ENCODE measurements at regions not wholly inside any gene's neighbourhood (a gene's known extent, or its start where the extent isn't known, plus 50 kb on each side); places are given as distances from the start of the nearest gene placed in this dataset.

DNA sequence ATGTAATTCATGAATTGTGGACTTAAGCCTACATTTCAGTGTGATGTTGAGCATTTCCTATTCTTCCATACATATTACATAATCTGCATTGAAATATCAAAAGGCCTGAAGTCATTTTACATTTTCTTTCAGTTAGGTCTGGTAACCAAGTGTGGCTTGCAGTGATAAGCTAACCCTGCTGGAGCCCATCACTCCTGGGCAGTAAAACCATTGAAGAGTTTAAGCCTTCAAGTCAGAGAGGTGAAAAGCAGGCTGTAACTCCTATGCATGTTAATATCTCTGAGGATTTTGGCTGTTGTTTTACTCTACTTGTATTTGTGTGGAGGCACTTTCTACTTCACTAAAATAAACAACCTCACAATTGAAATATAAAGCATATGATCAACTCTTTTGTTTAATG lies 248.8 kb downstream of the SLITRK5 start:
- no peak overlapping the region for H3K4me3 ChIP-seq (ENCODE audit: low read depth, low read length, poor library complexity, severe bottlenecking)
- no peaks in the 10 kb centered on the region for H3K9me3 ChIP-seq (ENCODE audit: low read depth, low read length, poor library complexity, severe bottlenecking)
- ChIA-PET CTCF (no interaction called here), POLR2A (ENCODE audit: low non-redundant PET) (no interaction called here)
- no peak overlapping the region for H3K27ac ChIP-seq (ENCODE audit: low read depth, low read length, poor library complexity, severe bottlenecking)
- DNase-seq (ENCODE audit: low spot score) = no peak
- intact Hi-C loops (cut with micrococcal nuclease; ENCODE audit: unreplicated experiment) = no loop called here
- TF ChIP-seq, protein P1, sequence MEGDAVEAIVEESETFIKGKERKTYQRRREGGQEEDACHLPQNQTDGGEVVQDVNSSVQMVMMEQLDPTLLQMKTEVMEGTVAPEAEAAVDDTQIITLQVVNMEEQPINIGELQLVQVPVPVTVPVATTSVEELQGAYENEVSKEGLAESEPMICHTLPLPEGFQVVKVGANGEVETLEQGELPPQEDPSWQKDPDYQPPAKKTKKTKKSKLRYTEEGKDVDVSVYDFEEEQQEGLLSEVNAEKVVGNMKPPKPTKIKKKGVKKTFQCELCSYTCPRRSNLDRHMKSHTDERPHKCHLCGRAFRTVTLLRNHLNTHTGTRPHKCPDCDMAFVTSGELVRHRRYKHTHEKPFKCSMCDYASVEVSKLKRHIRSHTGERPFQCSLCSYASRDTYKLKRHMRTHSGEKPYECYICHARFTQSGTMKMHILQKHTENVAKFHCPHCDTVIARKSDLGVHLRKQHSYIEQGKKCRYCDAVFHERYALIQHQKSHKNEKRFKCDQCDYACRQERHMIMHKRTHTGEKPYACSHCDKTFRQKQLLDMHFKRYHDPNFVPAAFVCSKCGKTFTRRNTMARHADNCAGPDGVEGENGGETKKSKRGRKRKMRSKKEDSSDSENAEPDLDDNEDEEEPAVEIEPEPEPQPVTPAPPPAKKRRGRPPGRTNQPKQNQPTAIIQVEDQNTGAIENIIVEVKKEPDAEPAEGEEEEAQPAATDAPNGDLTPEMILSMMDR (conservative IDR thresholded peaks at IDR 0.05; ENCODE audit: low read depth, low read length) = no peak
- TF ChIP-seq EZH2 (IDR thresholded peaks at IDR 0.05; ENCODE audit: borderline replicate concordance, low read depth, low read length, poor library complexity, severe bottlenecking) = no peak
- no TSS peak for BruUV-seq (replicated peaks)
- H3K27me3 ChIP-seq (replicated peaks; ENCODE audit: insufficient read depth, low read depth, low read length, poor library complexity) = no peaks in the 10 kb centered on the region
- no peaks in the 10 kb centered on the region for H3K36me3 ChIP-seq (ENCODE audit: insufficient read depth, low read length, poor library complexity, severe bottlenecking)
- no peaks in the 10 kb centered on the region for H3K4me1 ChIP-seq (ENCODE audit: insufficient read depth, low read length, poor library complexity, severe bottlenecking)

DNA sequence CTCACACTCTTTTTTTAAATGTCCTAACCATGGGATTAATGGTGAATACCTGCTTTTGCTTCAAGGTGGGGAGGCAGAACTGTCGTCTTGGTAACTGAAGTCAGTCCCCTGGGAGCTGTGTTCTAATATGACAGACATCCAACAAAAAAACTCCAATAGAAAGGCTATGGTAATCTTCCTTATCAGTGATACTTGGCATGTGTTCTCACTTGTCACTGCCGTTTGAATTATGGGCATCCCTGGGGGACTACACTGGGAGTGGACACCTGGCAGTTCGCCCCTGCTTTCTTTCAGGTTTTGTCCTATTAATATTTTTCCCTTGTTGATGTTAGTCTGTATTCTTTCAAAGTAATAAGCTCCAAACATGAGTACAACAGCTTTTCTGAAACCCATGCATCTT lies 252.6 kb downstream of the SLITRK5 start:
- H3K27ac ChIP-seq (ENCODE audit: low read depth, low read length, poor library complexity, severe bottlenecking) = no peak overlapping the region
- POLR2A ChIA-PET (ENCODE audit: low non-redundant PET) = no interaction called here
- intact Hi-C loops (cut with micrococcal nuclease; ENCODE audit: unreplicated experiment) = no loop called here
- no peaks in the 10 kb centered on the region for H3K9me3 ChIP-seq (ENCODE audit: low read depth, low read length, poor library complexity, severe bottlenecking)
- no peak for DNase-seq (ENCODE audit: low spot score)
- no peak for TF ChIP-seq EZH2 (IDR thresholded peaks at IDR 0.05; ENCODE audit: borderline replicate concordance, low read depth, low read length, poor library complexity, severe bottlenecking)
- TF ChIP-seq, protein P1 (conservative IDR thresholded peaks at IDR 0.05; ENCODE audit: low read depth, low read length) = no peak
- BruUV-seq (replicated peaks) = no TSS peak
- CTCF ChIA-PET = no interaction called here
- H3K27me3 ChIP-seq (replicated peaks; ENCODE audit: insufficient read depth, low read depth, low read length, poor library complexity) = no peaks in the 10 kb centered on the region
- no peaks in the 10 kb centered on the region for H3K36me3 ChIP-seq (ENCODE audit: insufficient read depth, low read length, poor library complexity, severe bottlenecking)
- no peaks in the 10 kb centered on the region for H3K4me1 ChIP-seq (ENCODE audit: insufficient read depth, low read length, poor library complexity, severe bottlenecking)
- H3K4me3 ChIP-seq (ENCODE audit: low read depth, low read length, poor library complexity, severe bottlenecking) = no peak overlapping the region

DNA sequence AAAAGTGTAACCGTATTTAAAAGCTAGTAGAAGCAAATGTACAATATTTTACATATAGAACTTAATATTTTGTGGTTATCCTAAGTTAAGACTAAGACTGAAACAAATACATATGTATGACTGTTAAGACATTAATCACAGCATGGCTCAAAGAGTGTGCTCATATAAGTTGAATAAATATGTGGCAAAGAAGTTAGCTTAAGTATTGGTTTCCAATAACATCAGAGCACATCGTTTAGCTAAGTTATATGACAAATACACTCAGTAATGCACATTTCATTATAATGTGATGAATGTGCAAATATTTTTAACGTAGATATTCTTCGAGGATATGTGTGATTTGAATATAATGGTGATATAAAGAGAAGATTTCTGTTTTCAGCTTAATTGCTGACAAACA lies 253.8 kb downstream of the SLITRK5 start:
- CTCF ChIA-PET = no interaction called here
- Histone ChIP-seq H3K4me1 (ENCODE audit: insufficient read depth, low read length, poor library complexity, severe bottlenecking) (no peaks in the 10 kb centered on the region), H3K27ac (ENCODE audit: low read depth, low read length, poor library complexity, severe bottlenecking) (no peak overlapping the region), H3K27me3 (replicated peaks; ENCODE audit: insufficient read depth, low read depth, low read length, poor library complexity) (no peaks in the 10 kb centered on the region), H3K36me3 (ENCODE audit: insufficient read depth, low read length, poor library complexity, severe bottlenecking) (no peaks in the 10 kb centered on the region), H3K4me3 (ENCODE audit: low read depth, low read length, poor library complexity, severe bottlenecking) (no peak overlapping the region), H3K9me3 (ENCODE audit: low read depth, low read length, poor library complexity, severe bottlenecking) (no peaks in the 10 kb centered on the region)
- DNase-seq (ENCODE audit: low spot score) = no peak
- TF ChIP-seq EZH2 (IDR thresholded peaks at IDR 0.05; ENCODE audit: borderline replicate concordance, low read depth, low read length, poor library complexity, severe bottlenecking) = no peak
- TF ChIP-seq, protein P1 (conservative IDR thresholded peaks at IDR 0.05; ENCODE audit: low read depth, low read length) = no peak
- no TSS peak for BruUV-seq (replicated peaks)
- intact Hi-C loops (cut with micrococcal nuclease; ENCODE audit: unreplicated experiment) = no loop called here
- POLR2A ChIA-PET (ENCODE audit: low non-redundant PET) = no interaction called here

All from A673 (cell line).